SW480 (cell line): ENCODE measurements at regions not wholly inside any gene's neighbourhood (a gene's known extent, or its start where the extent isn't known, plus 50 kb on each side); places are given as distances from the start of the nearest gene placed in this dataset.
"Not testable (repeated sequence)": the region's sequence is repeated elsewhere in the genome, so short reads cannot be mapped to it uniquely, and the experiment has no call there.

ENCODE experiments used
- DNase-seq: peaks from one replicate; pipeline ENCODE4 v3.0.0-alpha.2; 2016; ENCODE audit warnings: low spot score

DNA sequence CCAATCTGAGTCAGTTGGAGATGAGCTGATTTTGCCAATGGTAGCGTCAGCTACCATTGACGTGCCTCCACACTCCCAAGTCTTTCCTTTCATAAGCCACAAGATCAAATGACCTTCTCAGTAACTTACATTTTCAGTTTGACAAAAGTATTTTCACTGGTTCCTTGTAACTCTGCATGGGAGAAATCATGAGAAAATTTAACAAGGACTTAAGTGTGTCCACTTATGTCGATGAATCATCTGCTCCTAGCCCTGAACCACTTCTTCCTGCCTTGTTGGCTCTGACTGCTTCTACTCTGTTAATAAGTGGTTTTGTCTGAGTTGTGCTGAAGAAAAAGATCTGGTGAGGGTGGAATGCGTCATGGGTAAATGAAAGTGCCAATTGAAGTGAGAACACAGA, 101.2 kb downstream of the NFKBIZ start:
- no peak for DNase-seq

GRCh38 chr3:101950985-101951733, 101.8 kb downstream of the NFKBIZ start:
- no peak for DNase-seq

- DNase-seq, result no peak
Observed at GRCh38 chr3:101954361-101954760, 105.0 kb downstream of the NFKBIZ start.

DNA sequence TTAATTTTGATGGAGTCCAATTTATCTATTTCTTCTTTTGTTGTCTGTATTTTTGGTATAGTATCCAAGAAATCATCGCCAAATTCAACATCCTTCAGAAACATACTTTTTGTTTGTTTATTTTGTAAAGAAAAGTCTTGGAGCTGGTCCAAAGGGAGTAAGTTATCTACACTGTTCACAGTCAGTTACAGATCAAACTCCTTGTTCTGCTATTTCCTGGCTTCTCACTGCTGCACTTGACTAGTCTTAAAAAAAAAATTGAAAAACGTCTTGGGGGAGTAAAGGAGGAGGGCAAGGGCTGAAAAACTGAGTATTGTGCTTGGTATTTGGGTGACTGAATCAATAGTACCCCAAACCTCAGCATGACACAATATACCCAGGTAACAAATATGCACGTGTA, 105.6 kb downstream of the NFKBIZ start:
- DNase-seq, result no peak

- no peak for DNase-seq
Observed at GRCh38 chr3:101962055-101962454, 112.7 kb downstream of the NFKBIZ start.

DNA sequence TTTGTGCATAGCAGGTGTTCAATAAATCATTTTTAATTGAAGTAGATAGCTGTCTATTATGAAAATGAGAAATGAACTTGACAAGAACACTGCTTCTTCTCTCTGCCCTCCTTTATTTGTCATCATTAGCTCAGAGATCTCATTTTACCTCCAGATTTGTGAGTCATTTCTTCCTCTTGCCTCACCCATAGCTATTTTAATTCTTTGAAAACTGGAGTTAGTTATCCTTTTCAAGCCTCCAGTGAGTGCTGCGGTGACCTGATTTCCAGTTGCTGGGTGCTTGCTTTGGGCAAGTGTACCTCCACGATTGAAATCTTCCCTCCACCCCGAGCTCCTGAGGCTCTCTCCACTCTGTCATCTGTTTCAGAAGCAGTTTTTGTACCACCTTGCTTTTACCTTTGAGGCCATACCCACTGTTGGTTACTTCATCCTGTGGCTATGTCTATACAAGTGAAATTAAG, 114.6 kb downstream of the NFKBIZ start:
- no peak for DNase-seq

DNA sequence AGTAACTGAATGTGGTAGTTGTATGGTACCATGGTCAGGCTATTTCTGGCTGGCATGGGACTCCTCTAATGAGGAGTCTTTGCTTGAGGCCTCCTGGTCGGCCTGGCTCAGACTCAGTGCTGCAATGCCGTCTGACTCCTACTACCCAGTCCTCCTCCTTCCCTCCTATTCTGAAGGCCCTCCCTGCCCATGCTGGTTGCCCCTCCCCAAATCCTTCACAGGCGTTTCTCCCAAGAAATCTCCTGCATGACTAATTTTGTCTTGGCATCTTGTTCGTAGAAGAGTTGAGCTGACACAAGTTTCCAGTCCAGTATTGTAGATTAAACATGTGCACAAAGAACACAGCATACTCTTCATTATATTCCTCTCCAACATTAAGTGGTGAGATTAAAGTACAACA, 115.5 kb downstream of the NFKBIZ start:
- DNase-seq, result no peak

GRCh38 chr3:101966226-101966625, 116.9 kb downstream of the NFKBIZ start:
- DNase-seq, result no peak

- no peak for DNase-seq
Observed at GRCh38 chr3:101970212-101970611, 120.9 kb downstream of the NFKBIZ start.

DNA sequence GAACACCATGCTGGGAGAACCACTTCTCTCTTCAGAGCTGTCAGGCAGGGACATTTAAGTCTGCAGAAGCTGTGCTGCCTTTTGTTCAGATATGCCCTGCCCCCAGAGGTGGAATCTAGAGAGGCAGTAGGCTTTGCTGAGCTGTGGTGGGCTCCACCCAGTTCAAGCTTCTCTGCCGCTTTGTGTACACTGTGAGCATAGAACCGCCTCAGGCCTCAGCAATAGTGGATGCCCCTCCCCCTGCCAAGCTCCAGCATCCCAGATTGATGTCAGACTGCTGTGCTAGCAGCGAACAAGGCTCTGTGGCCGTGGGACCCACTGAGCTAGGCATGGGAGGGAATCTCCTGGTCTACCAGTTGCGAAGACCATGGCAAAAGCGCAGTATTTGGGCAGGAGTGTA, 121.6 kb downstream of the NFKBIZ start:
- DNase-seq, result no peak

- no peak for DNase-seq
Observed at GRCh38 chr3:101972430-101973162, 123.3 kb downstream of the NFKBIZ start.

DNA sequence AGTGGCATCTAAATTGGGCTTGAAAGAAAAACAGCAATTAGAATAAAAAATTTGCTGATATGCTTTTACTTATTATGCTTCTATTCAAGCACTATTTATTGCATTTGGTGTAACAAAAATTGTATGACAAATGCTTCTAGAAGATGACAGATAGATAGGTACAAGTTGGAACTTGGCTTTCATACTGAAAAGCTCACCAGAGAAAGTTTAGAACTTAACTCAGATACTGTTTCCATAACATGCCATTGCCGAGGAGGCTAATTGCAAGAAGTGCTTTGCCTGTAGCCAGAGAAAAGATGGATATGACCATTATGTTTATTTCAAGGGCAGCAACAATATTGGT, 123.8 kb downstream of the NFKBIZ start:
- DNase-seq, result no peak

DNA sequence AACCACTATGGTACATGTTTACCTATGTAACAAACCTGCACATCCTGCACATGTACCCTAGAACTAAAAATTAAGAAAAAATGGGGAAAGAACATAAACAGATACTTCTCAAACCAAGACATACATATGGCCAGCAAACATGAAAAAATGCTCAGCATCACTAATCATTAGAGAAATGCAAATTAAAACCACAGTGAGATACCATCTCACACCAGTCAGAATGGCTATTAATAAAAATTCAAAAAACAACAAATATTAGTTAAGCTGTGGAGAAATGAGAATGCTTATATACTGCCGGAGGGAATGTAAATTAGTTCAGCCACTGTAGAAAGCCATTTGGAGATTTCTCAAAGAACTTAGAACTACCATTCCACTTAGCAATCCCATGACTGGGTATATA, 126.1 kb downstream of the NFKBIZ start:
- not testable (repeated sequence) for DNase-seq

DNA sequence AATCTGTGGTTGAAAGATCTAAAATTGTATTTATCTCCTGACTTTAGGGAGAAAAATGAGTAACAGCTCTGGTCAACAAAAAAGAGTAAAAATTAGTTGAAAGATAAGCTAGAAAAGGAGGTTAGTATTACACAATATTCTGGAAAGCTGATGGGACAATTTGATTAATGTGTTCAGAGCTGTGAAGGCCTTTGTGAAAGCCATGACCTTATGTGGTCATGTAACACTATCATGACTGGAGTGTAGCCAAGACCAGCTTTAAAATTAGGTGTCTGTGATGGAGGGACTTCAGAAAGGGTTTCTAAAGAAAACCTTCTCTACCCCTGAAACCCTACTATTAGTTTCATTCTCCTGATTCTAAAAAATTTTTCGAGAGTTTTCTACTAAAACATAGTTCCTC, 127.2 kb downstream of the NFKBIZ start:
- DNase-seq, result no peak

- no peak for DNase-seq
Observed at GRCh38 chr3:101978348-101978747, 129.0 kb downstream of the NFKBIZ start.

GRCh38 chr3:101979033-101979432, 129.7 kb downstream of the NFKBIZ start:
- no peak for DNase-seq

- DNase-seq, result no peak
Observed at GRCh38 chr3:101984356-101984755, 135.0 kb downstream of the NFKBIZ start.

DNA sequence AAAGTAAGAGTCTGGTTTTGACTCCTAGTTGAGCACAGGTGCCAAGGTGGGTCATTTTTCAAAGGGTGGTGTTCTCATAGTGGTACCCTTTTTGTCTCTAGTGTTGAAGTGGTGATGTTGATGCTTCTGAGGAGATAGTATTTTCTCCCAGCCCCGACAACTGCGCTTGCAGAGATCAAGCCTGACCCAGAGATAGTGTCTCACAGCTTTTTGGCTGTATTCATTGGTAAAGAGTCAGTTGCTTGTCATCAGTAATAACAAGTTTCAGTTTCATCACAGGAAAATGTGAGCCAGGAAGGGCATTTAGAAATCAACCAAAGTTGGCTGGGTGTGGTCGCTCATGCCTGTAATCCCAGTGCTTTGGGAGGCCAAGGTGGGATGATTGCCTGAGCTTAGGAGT, 139.3 kb downstream of the NFKBIZ start:
- no peak for DNase-seq

DNA sequence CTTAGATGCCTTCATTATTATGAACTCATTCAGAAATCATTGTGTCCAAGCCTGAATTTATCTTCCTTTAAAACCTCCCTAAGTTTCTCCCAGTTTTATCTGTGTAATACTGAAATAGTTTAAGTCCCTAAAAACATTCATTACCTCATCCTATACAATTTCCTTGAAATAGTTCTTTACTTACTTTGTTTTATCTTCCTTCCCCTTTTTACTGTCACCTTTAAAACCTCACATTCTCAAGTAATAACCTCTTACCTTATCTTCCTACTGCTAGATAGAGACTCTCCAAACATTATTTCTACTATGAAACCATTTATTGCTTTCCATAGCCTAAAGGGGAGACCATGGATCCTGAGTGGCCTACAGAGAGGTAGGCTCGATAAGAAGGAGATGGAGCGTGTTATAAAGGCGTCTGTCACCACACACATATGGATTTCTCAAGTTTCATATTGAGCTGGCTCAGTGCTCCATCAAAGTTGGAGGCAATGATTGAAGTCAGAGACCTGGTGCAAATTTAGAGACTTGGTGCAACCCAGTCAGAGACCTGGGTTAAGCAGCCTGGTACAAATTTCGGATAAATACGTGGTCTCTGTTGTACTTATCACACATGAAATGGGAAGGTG, 140.4 kb downstream of the NFKBIZ start:
- DNase-seq, result no peak

GRCh38 chr3:101992863-101993262, 143.5 kb downstream of the NFKBIZ start:
- no peak for DNase-seq

- DNase-seq, result no peak
Observed at GRCh38 chr3:101994386-101994785, 145.1 kb downstream of the NFKBIZ start.

DNA sequence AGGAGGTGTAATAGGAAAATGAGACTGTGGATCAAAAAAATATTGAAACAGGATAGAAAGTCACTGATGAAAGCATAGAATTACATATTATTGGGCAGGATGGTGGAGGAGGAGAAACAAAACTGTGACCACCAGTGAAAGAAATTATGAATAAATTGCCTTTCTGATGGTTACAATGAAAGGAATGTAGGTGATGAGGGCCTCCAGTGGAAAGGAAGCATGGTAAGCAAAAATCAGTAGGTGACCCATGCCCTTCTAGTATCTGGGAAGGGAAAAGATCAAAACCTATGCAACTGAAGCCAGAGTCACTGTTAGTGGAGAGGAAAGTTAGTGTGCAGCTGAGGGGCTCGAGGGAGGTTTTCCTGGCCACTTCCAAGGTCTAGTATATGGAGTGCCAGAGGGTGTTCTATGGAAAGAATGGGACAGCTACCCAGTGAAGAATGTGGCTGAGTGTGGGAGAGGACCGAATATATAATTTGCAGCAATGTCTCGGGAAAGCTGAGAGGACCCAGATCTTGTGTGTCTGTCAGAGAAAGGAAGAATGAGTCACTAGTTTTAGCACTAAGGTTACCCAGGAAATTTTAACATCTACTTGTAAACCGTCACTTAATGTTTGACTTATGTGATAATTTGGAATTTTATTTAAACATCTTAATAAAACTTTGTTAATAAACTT, 146.2 kb downstream of the NFKBIZ start:
- no peak for DNase-seq

- DNase-seq, result no peak
Observed at GRCh38 chr3:101996832-101997231, 147.5 kb downstream of the NFKBIZ start.
